ENCODE measurements at regions not wholly inside any gene's neighbourhood (a gene's known extent, or its start where the extent isn't known, plus 50 kb on each side); places are given as distances from the start of the nearest gene placed in this dataset.

GRCh38 chr20:7503501-7503900, 436.8 kb downstream of the HAO1 start:
- Histone ChIP-seq H3K36me3 (ENCODE audit: control insufficient read depth in 2 of 2, insufficient read depth in 1 of 2, low read length in 2 of 2) (no peaks in the 10 kb centered on the region), H3K4me3 (ENCODE audit: low read depth, low read length) (no peak overlapping the region), H3K27ac (ENCODE audit: extremely low read depth, low read depth, low read length) (no peak overlapping the region), H3K4me1 (ENCODE audit: control insufficient read depth, insufficient read depth, low read length) (no peaks in the 10 kb centered on the region), H3K9me3 (ENCODE audit: control insufficient read depth, insufficient read depth, low read depth, low read length) (no peaks in the 10 kb centered on the region)
- ChIA-PET POLR2A (no interaction called here), CTCF (interaction anchor here (0.6 kb wide), 1 partner anchor 14 kb away, joined by 3 read pairs; no protein-coding TSS in a partner anchor)
- TF ChIP-seq ZSCAN16 (tag by site-specific recombination; IDR thresholded peaks at IDR 0.05): no peak
- no peak for TF ChIP-seq GLI4 (tag by site-specific recombination; IDR thresholded peaks at IDR 0.05)
- no peak for TF ChIP-seq ZNF513 (tag by site-specific recombination; IDR thresholded peaks at IDR 0.05)
- no peak for TF ChIP-seq SP2 (tag by site-specific recombination; IDR thresholded peaks at IDR 0.05)
- TF ChIP-seq ZBTB17 (tag by site-specific recombination; IDR thresholded peaks at IDR 0.05): no peak
- no peak for TF ChIP-seq ZNF211 (tag by site-specific recombination; IDR thresholded peaks at IDR 0.05; ENCODE audit: low read depth)
- no peak for TF ChIP-seq ZNF571 (tag by site-specific recombination; IDR thresholded peaks at IDR 0.05)
- no peak for TF ChIP-seq ZNF664 (tag by site-specific recombination; IDR thresholded peaks at IDR 0.05)

GRCh38 chr20:7505152-7505834, 435.0 kb downstream of the HAO1 start:
- Histone ChIP-seq H3K27ac (ENCODE audit: extremely low read depth, low read depth, low read length) (no peak overlapping the region), H3K36me3 (ENCODE audit: control insufficient read depth in 2 of 2, insufficient read depth in 1 of 2, low read length in 2 of 2) (no peaks in the 10 kb centered on the region), H3K9me3 (ENCODE audit: control insufficient read depth, insufficient read depth, low read depth, low read length) (no peaks in the 10 kb centered on the region), H3K4me3 (ENCODE audit: low read depth, low read length) (no peak overlapping the region), H3K4me1 (ENCODE audit: control insufficient read depth, insufficient read depth, low read length) (no peaks in the 10 kb centered on the region)
- CTCF ChIA-PET: interaction anchor here (0.6 kb wide), 1 partner anchor 702 kb away, joined by 3 read pairs; no protein-coding TSS in a partner anchor
- POLR2A ChIA-PET: no interaction called here
- TF ChIP-seq KLF10 (tag by site-specific recombination; IDR thresholded peaks at IDR 0.05) (no peak), KLF16 (tag by site-specific recombination; IDR thresholded peaks at IDR 0.05) (no peak), ZNF629 (tag by site-specific recombination; IDR thresholded peaks at IDR 0.05) (no peak), AEBP2 (tag by site-specific recombination; IDR thresholded peaks at IDR 0.05; ENCODE audit: borderline replicate concordance) (no peak), ZNF184 (tag by site-specific recombination; IDR thresholded peaks at IDR 0.05) (no peak), ZNF830 (tag by site-specific recombination; IDR thresholded peaks at IDR 0.05; ENCODE audit: low read depth) (no peak), ZSCAN30 (tag by site-specific recombination; IDR thresholded peaks at IDR 0.05) (no peak)

- H3K4me3 ChIP-seq (ENCODE audit: low read depth, low read length): no peak overlapping the region
- ChIA-PET POLR2A (no interaction called here), CTCF (interaction anchor here (0.6 kb wide), 1 partner anchor 701 kb away, joined by 3 read pairs; no protein-coding TSS in a partner anchor)
- no peak overlapping the region for H3K27ac ChIP-seq (ENCODE audit: extremely low read depth, low read depth, low read length)
- H3K36me3 ChIP-seq (ENCODE audit: control insufficient read depth in 2 of 2, insufficient read depth in 1 of 2, low read length in 2 of 2): no peaks in the 10 kb centered on the region
- H3K9me3 ChIP-seq (ENCODE audit: control insufficient read depth, insufficient read depth, low read depth, low read length): no peaks in the 10 kb centered on the region
- TF ChIP-seq ZNF398 (tag by site-specific recombination; IDR thresholded peaks at IDR 0.05) (no peak), KLF16 (tag by site-specific recombination; IDR thresholded peaks at IDR 0.05) (no peak), ZNF76 (tag by site-specific recombination; IDR thresholded peaks at IDR 0.05; ENCODE audit: borderline replicate concordance, low read depth) (no peak), PRDM1 (tag by site-specific recombination; IDR thresholded peaks at IDR 0.05) (no peak), ZNF311 (tag by site-specific recombination; IDR thresholded peaks at IDR 0.05; ENCODE audit: borderline replicate concordance) (no peak), ZNF202 (tag by site-specific recombination; IDR thresholded peaks at IDR 0.05; ENCODE audit: borderline replicate concordance) (no peak), ZNF488 (tag by site-specific recombination; IDR thresholded peaks at IDR 0.05) (no peak), ZNF791 (tag by site-specific recombination; IDR thresholded peaks at IDR 0.05) (no peak), ZNF248 (tag by site-specific recombination; IDR thresholded peaks at IDR 0.05) (no peak), BCL11B (tag by site-specific recombination; IDR thresholded peaks at IDR 0.05; ENCODE audit: low read depth) (no peak), TCF7L2 (IDR thresholded peaks at IDR 0.05; ENCODE audit: borderline replicate concordance, low read depth, low read length) (no peak), REPIN1 (tag by site-specific recombination; IDR thresholded peaks at IDR 0.05; ENCODE audit: low read depth) (no peak), MZF1 (tag by site-specific recombination; IDR thresholded peaks at IDR 0.05; ENCODE audit: borderline replicate concordance) (no peak), SCRT1 (tag by site-specific recombination; IDR thresholded peaks at IDR 0.05; ENCODE audit: borderline replicate concordance) (no peak)
- no peaks in the 10 kb centered on the region for H3K4me1 ChIP-seq (ENCODE audit: control insufficient read depth, insufficient read depth, low read length)
Observed at GRCh38 chr20:7505835-7506221, 434.4 kb downstream of the HAO1 start.
